ENCODE measurements at regions not wholly inside any gene's neighbourhood (a gene's known extent, or its start where the extent isn't known, plus 50 kb on each side); places are given as distances from the start of the nearest gene placed in this dataset.
"Not testable (repeated sequence)": the region's sequence is repeated elsewhere in the genome, so short reads cannot be mapped to it uniquely, and the experiment has no call there.

- DNase-seq = no peak
Observed at GRCh38 chr15:87576486-87577176, 679.9 kb downstream of the NTRK3 start.

DNA sequence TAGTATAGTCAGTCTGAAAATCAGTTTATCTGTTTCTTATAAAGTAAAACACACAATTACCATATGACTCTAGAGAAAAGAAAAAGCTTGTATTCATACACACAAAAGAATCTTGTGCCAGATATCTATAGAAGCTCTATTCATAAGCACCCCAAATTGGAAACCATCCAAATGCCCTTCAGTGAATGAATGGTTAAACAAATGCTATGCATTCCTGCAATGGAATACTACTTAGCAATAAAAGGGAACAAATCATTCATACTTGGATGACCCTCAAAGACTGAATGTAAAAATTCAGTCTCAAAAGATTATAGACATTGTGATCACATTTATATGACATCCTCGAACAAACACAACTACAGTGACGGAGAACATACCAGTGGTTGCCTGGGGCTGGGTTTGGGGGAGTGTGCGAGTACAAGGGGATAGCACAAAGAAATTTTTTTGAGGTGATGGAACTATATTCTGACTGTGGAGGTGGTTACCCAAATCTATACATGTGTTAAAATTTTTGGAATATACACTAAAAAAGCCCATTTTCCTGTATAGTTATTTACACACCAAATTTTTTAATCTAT, 680.6 kb downstream of the NTRK3 start:
- no peak for DNase-seq

- DNase-seq = no peak
Observed at GRCh38 chr15:87573534-87573933, 683.0 kb downstream of the NTRK3 start.

- no peak for DNase-seq
Observed at GRCh38 chr15:87573039-87573438, 683.5 kb downstream of the NTRK3 start.

DNA sequence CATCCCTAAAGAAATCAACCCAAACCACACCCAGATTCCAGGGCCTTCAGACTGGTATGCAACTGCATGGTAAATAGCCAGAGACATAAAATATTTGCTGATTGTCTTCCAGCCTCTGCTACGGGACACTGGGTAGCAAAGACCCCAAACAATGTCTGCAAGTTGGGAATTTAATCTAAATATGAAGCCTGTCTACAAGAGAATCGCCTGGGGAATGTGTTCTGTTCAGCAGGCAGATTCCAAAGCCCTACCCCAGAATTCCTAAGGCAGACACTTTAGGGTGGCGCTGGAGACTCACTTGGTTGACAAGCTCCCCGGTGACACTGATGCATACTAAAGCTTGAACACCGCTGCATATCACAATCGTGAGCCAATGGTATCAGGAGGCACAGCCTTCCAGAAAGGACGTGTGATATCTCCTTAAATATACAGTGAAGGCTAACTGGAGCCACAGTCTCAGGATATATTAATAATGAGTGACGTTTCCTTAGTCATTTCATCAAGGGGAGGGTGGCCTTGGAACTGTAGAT, 684.1 kb downstream of the NTRK3 start:
- no peak for DNase-seq

DNA sequence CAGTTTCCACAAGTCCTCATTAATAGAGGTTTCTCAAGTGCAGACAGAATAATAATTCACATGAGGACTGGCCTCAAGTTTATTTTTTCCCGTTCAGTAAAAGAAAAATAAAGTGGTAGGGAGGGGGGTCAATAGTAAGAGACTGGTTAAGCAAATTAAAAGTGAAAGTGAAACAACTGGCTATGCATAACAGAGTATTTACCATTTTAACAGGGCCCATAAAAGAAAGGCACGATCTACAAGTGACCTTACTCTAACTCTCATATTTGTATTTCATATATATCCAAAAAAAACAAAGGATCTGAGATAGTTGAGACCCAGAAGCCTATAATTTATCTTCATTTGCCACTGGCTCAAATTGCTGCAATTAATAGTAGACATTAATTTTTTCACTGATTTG, 686.3 kb downstream of the NTRK3 start:
- DNase-seq = no peak

DNA sequence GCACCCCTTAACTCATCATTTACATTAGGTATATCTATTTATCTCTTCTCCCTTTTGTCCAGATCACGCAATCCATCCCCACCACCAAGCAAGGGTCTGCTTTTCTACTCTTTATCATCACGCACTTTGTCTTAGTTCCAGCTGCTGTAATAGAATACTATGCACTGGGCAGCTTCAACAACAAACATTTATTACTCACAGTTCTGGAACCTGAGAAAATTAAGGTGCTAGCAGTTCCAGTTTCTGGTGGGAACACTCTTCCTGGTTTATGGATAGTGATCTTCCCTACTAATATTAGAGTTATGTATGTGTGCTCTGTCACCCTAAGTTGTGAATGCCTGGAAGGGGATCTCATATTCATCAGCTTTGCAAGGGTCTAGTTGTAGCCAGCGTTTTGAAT, 687.0 kb downstream of the NTRK3 start:
- no peak for DNase-seq

GRCh38 chr15:87567406-87568030, 689.0 kb downstream of the NTRK3 start:
- DNase-seq = no peak

DNA sequence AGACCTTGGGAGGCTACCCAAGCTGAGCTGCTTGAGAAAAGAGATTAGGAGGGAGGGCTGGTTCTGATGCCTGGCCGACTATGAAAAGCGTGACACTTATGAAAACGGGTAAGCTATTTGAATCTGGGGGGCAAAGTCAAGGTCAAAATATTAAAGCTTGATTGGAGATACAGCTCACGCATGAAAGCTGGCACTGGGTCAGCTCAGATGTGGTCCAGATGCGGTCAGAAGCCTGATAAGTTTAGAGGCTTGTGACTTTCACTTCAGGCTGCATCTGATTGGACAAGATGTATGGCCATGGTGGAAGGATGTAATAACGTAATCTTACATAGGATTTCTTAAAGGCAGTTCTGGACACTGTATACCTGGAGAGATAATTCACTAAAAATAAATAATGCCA, 690.3 kb downstream of the NTRK3 start:
- DNase-seq = no peak

DNA sequence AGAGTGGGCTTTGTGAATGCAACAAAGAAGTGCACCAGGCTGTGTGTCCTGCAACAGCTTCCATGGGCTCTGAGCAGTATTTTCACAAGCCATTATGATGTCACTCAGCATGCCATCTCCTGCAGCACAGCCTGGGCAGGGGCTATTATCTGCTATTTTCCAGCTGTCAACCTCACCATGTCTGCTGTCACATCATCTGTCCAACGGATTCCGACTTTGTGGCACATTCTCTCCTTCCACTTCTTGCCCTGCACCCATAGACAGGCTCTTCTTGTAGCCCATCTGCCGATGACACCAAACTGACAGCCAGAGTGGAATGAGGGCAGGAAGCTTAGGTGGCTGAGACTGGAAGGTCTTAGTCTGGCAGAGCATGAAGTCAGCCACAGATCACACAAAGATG, 691.9 kb downstream of the NTRK3 start:
- DNase-seq = no peak

DNA sequence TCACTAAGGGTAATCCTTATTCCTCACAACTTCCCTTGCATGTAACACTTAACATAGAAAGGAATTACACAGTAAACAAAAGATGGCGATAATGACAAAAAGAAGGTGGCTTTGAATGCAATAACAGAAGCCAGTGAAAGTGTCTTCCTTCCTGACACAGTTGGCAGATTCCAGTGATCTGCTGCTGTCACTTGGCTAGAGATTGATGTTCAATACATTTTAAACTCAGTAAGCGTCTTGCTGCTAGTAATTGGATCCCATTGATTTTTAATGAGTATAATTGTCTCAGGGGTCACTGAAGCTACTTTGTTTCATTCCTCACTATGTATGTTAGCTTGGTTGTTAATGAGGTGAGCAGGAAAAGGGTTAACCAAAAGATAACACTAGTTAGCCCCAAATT, 692.7 kb downstream of the NTRK3 start:
- DNase-seq = no peak

DNA sequence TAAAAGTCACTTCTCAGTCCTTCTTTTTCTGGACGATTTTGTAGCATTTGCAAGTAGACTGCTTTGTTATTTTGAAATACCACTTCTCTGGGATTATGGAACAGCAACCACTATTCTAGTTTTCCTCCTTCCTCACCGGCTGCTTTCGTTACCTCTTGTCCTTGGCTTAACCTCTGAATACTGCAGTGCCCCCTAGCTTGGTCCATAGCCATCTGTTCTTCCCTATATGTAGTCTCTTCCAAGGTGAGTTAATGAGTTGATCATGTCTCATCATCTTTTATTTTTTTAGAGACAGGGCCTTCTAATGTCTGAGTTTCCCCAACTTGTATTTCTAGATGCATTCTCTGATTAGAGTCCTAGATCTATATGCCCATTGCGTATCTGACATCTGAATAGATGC, 694.3 kb downstream of the NTRK3 start:
- no peak for DNase-seq

DNA sequence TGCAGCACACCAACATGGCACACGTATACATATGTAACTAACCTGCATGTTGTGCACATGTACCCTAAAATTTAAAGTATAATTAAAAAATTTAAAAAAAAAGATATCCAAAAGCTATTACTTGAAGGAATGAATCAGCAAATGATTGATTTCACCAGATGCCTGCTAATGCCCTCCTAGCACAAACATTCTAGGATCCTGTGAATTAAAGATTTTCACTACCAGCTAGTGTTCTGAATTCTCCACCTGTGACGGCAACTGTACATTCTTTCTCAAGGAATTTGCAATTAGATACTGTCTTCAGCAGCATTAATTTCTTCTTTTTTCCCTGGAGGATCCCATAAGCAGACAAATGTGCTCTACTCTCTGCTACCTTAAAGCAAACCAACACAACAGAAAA, 694.9 kb downstream of the NTRK3 start:
- DNase-seq = no peak

- DNase-seq = no peak
Observed at GRCh38 chr15:87557881-87558280, 698.7 kb downstream of the NTRK3 start.

DNA sequence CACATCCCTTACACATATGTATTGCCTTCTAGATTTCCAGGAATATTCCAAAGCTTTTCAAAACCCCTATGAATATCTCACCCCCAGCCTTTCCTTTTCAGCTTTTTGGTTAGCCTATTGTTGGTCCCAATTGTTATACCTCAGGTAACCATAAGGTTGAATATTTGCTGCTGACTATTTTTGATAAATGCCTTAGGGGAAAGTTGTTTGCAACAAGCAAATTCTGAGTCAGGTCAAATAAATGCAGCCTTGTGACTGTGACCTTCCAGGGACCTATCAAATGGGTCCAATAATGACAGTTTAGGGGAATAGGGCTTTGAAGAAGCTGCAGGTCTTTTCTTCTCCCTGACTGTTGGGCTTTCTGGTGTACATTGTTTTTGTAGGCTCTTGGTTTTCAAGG, 699.7 kb downstream of the NTRK3 start:
- DNase-seq = no peak

DNA sequence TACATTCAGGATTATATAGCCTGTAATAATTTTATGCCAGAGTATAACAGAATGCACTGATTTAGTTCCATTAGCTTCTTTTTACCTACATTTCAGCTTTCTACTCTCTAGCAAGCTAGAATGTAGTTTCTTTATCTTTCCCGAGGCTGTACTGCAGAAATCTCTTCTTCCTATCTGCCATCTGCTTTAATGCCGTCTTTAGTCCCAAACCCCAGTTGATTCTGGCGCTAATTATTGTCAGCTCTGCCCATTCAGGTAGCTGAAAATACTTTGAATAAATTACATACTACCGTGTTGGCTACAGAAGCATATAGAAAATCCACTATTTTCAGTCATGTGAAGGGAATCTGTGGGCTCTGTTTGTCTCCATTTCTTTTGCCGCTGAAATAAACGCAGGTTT, 706.7 kb downstream of the NTRK3 start:
- no peak for DNase-seq

DNA sequence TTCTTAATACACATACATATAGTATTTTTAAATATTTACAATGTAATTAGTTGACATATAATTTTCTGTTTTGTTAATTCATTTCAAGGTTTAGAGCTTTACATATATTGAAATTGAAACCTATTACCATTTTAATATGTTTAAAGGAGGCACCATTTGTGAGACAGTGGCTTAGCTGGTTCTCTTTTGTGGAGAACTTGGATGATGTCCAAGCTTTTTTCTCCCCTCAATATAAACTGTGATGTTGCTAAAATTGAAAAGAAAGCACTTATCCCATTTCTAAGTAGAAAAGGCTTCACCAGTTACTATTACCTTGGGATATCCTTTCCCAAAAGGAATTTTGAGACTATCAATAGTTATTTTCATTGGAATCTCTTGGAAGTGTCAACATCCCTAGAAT, 707.2 kb downstream of the NTRK3 start:
- no peak for DNase-seq

GRCh38 chr15:87548590-87548989, 707.9 kb downstream of the NTRK3 start:
- DNase-seq = not testable (repeated sequence)

DNA sequence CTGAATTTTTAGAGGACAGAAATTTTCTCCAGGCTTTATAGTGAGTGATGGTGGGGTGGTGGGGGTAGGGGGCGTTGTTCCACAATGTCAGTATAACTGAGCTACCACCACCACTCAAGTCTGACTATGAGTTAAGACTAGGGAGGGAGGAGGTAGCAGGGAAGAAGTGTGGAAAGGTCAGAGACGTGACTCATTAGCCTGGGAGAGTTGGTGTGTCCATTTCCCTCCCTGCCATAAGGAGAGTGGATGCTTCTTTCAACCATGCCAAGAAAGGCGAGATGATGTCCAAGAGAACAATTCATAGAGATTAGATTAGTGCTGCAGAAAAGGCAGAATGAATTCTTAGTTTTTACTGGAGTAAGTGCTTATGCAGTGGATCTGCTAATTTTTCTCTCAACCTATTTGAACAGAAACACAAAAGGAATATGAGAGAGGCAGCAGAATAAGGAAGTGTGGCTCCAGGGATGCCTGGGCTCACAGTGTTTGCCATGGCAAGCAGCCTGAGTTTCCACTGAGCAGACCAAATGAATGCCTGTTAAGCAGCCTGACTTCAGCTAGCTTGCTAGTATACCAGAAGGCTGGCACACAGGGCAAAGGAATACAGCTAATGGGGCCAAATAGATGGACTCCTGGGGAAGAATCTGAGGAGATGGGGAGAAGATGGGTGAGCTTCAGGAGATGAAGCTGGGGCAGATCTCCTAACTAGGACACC, 708.9 kb downstream of the NTRK3 start:
- DNase-seq = no peak

DNA sequence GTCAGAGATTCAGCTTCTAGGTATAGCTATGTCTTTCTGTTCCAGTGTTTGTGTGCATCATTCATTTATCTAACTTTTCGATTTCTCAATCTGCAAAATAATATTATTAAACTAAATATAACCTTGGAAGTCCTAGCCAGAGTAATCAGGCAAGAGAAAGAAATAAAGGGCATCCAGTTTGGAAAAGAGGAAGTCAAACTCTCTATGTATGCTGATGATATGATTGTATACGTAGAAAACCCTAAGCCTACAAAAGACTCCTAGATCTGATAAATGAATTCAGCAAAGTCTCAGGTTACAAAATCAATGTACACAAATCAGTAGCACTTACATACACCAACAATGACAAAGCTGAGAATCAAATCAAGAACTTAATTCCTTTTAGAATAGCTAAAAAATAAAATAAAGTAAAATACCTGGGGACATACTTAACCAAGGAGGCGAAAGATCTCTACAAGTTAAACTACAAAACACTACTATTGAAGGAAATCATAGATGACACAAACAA, 718.2 kb downstream of the NTRK3 start:
- no peak for DNase-seq

GRCh38 chr15:87537295-87537694, 719.2 kb downstream of the NTRK3 start:
- no peak for DNase-seq

DNA sequence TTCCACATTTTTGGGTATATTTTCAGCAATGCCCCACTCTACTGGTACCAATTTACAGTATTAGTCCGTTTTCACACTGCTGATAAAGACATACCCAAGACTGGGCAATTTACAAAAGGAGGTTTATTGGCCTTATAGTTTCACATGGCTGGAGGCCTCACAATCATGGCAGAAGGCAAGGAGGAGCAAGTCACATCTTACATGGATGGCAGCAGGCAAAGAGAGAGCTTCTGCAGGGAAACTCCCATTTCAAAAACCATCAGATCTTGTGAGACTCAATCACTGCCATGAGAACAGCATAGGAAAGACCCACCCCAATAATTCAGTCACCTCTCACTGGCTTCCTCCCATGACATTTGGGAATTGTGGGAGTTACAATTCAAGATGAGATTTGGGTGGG, 722.9 kb downstream of the NTRK3 start:
- not testable (repeated sequence) for DNase-seq

- DNase-seq = no peak
Observed at GRCh38 chr15:87528873-87529272, 727.7 kb downstream of the NTRK3 start.

- no peak for DNase-seq
Observed at GRCh38 chr15:87527875-87528274, 728.7 kb downstream of the NTRK3 start.

Measured in activated T-cell treated with anti-CD3 and anti-CD28 coated beads for 4 hours (primary cell).